Neural cell (in vitro differentiated cells): ENCODE measurements at regions not wholly inside any gene's neighbourhood (a gene's known extent, or its start where the extent isn't known, plus 50 kb on each side); places are given as distances from the start of the nearest gene placed in this dataset.

Experiments
- H2AFZ ChIP-seq: fragments of 200-600, 300-800 bp; sonication (generic), shearing (Covaris generic); 2 replicates; pipeline ENCODE4 v1.6.0; 2014; ENCODE audit warnings: low read depth, mild to moderate bottlenecking, antibody characterized with exemption, low read length, moderate library complexity
- H3F3A ChIP-seq: fragments of 200-600 bp; shearing (Covaris generic); 2 replicates; pipeline ENCODE4 v1.6.1; 2016; ENCODE audit warnings: mild to moderate bottlenecking, moderate library complexity, mixed read lengths, antibody characterized with exemption, low read length; ENCODE audit not compliant: insufficient read depth, poor library complexity, severe bottlenecking
- H3K27ac ChIP-seq: fragments of 200-600, 300-800 bp; sonication (generic), shearing (Covaris generic); 2 replicates; pipeline ENCODE4 v1.5.1; 2014; ENCODE audit warnings: mild to moderate bottlenecking, low read length, moderate library complexity
- H3K27me3 ChIP-seq: fragments of 300-800, 200-600 bp; sonication (generic), shearing (Covaris generic); 2 replicates; pipeline ENCODE4 v1.6.0; 2014; ENCODE audit warnings: mild to moderate bottlenecking, low read depth, low read length, moderate library complexity; ENCODE audit not compliant: insufficient read depth
- H3K36me3 ChIP-seq: fragments of 300-800, 200-600 bp; sonication (generic), shearing (Covaris generic); 2 replicates; pipeline ENCODE4 v1.5.1; 2014; ENCODE audit warnings: mild to moderate bottlenecking, antibody characterized with exemption, low read length, moderate library complexity; ENCODE audit not compliant: insufficient read depth
- H3K4me2 ChIP-seq: fragments of 300-800, 200-600 bp; sonication (generic), shearing (Covaris generic); 2 replicates; pipeline ENCODE4 v1.6.0; 2014; ENCODE audit warnings: mild to moderate bottlenecking, low read length
- H3K4me3 ChIP-seq: fragments of 300-800, 200-600 bp; sonication (generic), shearing (Covaris generic); 2 replicates; pipeline ENCODE4 v1.5.1; 2014; ENCODE audit warnings: mild to moderate bottlenecking, low read length, moderate library complexity
- H3K79me2 ChIP-seq: fragments of 200-600 bp; shearing (Covaris generic); replicated peaks from 2 replicates; pipeline ENCODE4 v1.6.0; 2014; ENCODE audit warnings: mild to moderate bottlenecking, low read length, moderate library complexity; ENCODE audit not compliant: insufficient read depth
- H3K9ac ChIP-seq: fragments of 300-800, 200-600 bp; sonication (generic), shearing (Covaris generic); 2 replicates; pipeline ENCODE4 v1.6.1; 2016; ENCODE audit warnings: mild to moderate bottlenecking, low read length, mixed read lengths
- H3K9me2 ChIP-seq: fragments of 200-600 bp; shearing (Covaris generic); 2 replicates; pipeline ENCODE4 v1.6.1; 2016; ENCODE audit warnings: mild to moderate bottlenecking, low read length, mixed read lengths; ENCODE audit not compliant: insufficient read depth
- H3K9me3 ChIP-seq: fragments of 200-600, 300-800 bp; sonication (generic), shearing (Covaris generic); 2 replicates; pipeline ENCODE4 v1.6.1; 2016; ENCODE audit warnings: mild to moderate bottlenecking, mixed run types, low read length, moderate library complexity, mixed read lengths
- H4K20me1 ChIP-seq: fragments of 200-600 bp; shearing (Covaris generic); 2 replicates; pipeline ENCODE4 v1.6.1; 2016; ENCODE audit warnings: mild to moderate bottlenecking, mixed run types; ENCODE audit not compliant: insufficient read depth
- CTCF ChIP-seq: fragments of 450-650 bp; IDR thresholded peaks from 2 replicates; pipeline ENCODE4 v1.5.1; 2014; ENCODE audit warnings: antibody characterized with exemption, mild to moderate bottlenecking, moderate library complexity; ENCODE audit not compliant: poor library complexity, severe bottlenecking
- EP300 ChIP-seq: fragments of 450-650 bp; conservative IDR thresholded peaks from 2 replicates; pipeline ENCODE4 v1.6.1; 2014; ENCODE audit warnings: antibody characterized with exemption, mild to moderate bottlenecking, moderate library complexity; ENCODE audit not compliant: poor library complexity, severe bottlenecking
- EZH2 ChIP-seq: fragments of 200-600, 300-800 bp; shearing (Covaris generic), sonication (generic); IDR thresholded peaks from 2 replicates; pipeline ENCODE4 v1.6.1; 2014; ENCODE audit warnings: antibody characterized with exemption, low read length, borderline replicate concordance, mild to moderate bottlenecking; ENCODE audit not compliant: insufficient read depth, poor library complexity, severe bottlenecking
- MXI1 ChIP-seq: fragments of 450-650 bp; conservative IDR thresholded peaks from 2 replicates; pipeline ENCODE4 v1.6.1; 2014; ENCODE audit warnings: antibody characterized with exemption, mild to moderate bottlenecking; ENCODE audit not compliant: poor library complexity, severe bottlenecking
- POLR2AphosphoS5 ChIP-seq: IDR thresholded peaks from 2 replicates; pipeline ENCODE4 v1.6.1; 2012
- RAD21 ChIP-seq: fragments of 450-650 bp; conservative IDR thresholded peaks from 2 replicates; pipeline ENCODE4 v1.6.1; 2014; ENCODE audit warnings: antibody characterized with exemption, mild to moderate bottlenecking, moderate library complexity
- SMC3 ChIP-seq: fragments of 450-650 bp; conservative IDR thresholded peaks from 2 replicates; pipeline ENCODE4 v1.6.1; 2014; ENCODE audit warnings: antibody characterized with exemption, mild to moderate bottlenecking, moderate library complexity; ENCODE audit not compliant: poor library complexity
- TAF1 ChIP-seq: IDR thresholded peaks from 2 replicates; pipeline ENCODE4 v1.6.1; 2012; ENCODE audit warnings: low read depth
- TF ChIP-seq, protein P1 (sequence below): IDR thresholded peaks from 2 replicates; pipeline ENCODE4 v1.6.1; 2012; ENCODE audit warnings: borderline replicate concordance

DNA sequence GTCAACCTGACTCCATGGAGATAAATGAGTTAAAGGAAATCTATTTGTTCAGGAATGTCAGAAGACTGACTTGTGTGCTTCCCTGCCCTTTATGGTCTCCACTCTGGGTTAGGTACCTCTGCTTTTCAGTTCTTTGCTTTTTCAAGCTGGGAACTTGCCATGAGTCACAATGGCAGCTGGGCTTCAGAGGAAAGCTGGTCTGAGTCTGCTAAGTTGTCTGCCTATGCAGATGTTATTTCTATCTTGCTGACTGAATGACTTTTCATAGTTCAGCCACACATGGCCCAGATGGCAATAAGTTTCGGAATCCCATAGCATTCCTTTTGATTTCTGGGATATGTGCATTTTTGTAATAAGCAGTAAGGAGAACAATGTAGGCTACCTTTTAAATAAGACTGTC lies 337.9 kb upstream of the FGF13 start:
- Histone ChIP-seq H3K9me3 (no peaks in the 10 kb centered on the region), H3K27ac (no peak overlapping the region), H3F3A (no peaks in the 10 kb centered on the region), H3K27me3 (no peaks in the 10 kb centered on the region), H3K4me3 (no peak overlapping the region), H3K9me2 (no peaks in the 10 kb centered on the region), H3K4me2 (no peak overlapping the region), H3K36me3 (no peaks in the 10 kb centered on the region), H3K9ac (no peak overlapping the region), H3K79me2 (no peaks in the 10 kb centered on the region), H4K20me1 (no peaks in the 10 kb centered on the region), H2AFZ (no peak overlapping the region)
- TF ChIP-seq EZH2, result no peak
- no peak for TF ChIP-seq TAF1
- no peak for TF ChIP-seq EP300
- no peak for TF ChIP-seq CTCF
- TF ChIP-seq, protein P1, sequence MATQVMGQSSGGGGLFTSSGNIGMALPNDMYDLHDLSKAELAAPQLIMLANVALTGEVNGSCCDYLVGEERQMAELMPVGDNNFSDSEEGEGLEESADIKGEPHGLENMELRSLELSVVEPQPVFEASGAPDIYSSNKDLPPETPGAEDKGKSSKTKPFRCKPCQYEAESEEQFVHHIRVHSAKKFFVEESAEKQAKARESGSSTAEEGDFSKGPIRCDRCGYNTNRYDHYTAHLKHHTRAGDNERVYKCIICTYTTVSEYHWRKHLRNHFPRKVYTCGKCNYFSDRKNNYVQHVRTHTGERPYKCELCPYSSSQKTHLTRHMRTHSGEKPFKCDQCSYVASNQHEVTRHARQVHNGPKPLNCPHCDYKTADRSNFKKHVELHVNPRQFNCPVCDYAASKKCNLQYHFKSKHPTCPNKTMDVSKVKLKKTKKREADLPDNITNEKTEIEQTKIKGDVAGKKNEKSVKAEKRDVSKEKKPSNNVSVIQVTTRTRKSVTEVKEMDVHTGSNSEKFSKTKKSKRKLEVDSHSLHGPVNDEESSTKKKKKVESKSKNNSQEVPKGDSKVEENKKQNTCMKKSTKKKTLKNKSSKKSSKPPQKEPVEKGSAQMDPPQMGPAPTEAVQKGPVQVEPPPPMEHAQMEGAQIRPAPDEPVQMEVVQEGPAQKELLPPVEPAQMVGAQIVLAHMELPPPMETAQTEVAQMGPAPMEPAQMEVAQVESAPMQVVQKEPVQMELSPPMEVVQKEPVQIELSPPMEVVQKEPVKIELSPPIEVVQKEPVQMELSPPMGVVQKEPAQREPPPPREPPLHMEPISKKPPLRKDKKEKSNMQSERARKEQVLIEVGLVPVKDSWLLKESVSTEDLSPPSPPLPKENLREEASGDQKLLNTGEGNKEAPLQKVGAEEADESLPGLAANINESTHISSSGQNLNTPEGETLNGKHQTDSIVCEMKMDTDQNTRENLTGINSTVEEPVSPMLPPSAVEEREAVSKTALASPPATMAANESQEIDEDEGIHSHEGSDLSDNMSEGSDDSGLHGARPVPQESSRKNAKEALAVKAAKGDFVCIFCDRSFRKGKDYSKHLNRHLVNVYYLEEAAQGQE, result no peak
- TF ChIP-seq SMC3, result no peak
- no peak for TF ChIP-seq MXI1
- no peak for TF ChIP-seq RAD21
- TF ChIP-seq POLR2AphosphoS5, result no peak

GRCh38 chrX:139044680-139045079 lies 333.2 kb upstream of the FGF13 start:
- Histone ChIP-seq H3K36me3 (no peaks in the 10 kb centered on the region), H3K79me2 (no peaks in the 10 kb centered on the region), H3K9me3 (no peaks in the 10 kb centered on the region), H2AFZ (no peak overlapping the region), H4K20me1 (no peaks in the 10 kb centered on the region), H3K9me2 (no peaks in the 10 kb centered on the region), H3K4me2 (no peak overlapping the region), H3K4me3 (no peak overlapping the region), H3K27ac (no peak overlapping the region), H3K9ac (no peak overlapping the region), H3F3A (no peaks in the 10 kb centered on the region), H3K27me3 (no peaks in the 10 kb centered on the region)
- no peak for TF ChIP-seq POLR2AphosphoS5

- H3K27me3 ChIP-seq, result no peaks in the 10 kb centered on the region
- no peaks in the 10 kb centered on the region for H3K9me2 ChIP-seq
- no peaks in the 10 kb centered on the region for H3F3A ChIP-seq
- no peak overlapping the region for H3K9ac ChIP-seq
- no peak overlapping the region for H3K27ac ChIP-seq
- H3K79me2 ChIP-seq, result no peaks in the 10 kb centered on the region
- H2AFZ ChIP-seq, result no peak overlapping the region
- no peaks in the 10 kb centered on the region for H3K36me3 ChIP-seq
- no peak overlapping the region for H3K4me3 ChIP-seq
- H4K20me1 ChIP-seq, result no peaks in the 10 kb centered on the region
- TF ChIP-seq EZH2, result no peak
- no peak for TF ChIP-seq CTCF
- no peak for TF ChIP-seq RAD21
- TF ChIP-seq, protein P1, result no peak
- TF ChIP-seq SMC3, result no peak
- no peak for TF ChIP-seq MXI1
- TF ChIP-seq TAF1, result no peak
- no peak for TF ChIP-seq POLR2AphosphoS5
- TF ChIP-seq EP300, result no peak
- no peaks in the 10 kb centered on the region for H3K9me3 ChIP-seq
- no peak overlapping the region for H3K4me2 ChIP-seq
Observed at GRCh38 chrX:139039041-139039440, 327.5 kb upstream of the FGF13 start.
